ENCODE measurements at regions not wholly inside any gene's neighbourhood (a gene's known extent, or its start where the extent isn't known, plus 50 kb on each side); places are given as distances from the start of the nearest gene placed in this dataset.

DNA sequence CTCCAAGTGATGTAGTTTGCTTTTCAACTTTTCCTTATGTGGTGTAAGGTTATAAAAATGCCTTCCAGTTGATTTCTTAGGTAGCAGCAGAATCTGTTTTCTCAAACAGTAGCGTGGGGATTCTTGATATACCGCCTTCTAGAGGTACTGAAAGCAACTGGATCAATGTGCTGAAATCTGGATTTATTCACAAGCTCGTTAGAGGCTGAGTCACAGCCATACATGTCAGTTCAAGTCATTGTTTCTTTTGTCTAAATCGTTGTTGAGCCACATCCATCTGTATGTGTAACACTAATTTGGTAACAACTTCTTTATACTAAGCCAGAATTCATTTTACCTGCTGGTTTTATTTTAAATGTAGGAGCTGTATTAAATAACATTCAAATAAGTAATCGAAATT is 200.0 kb upstream of the MAD2L1 start:
- TF ChIP-seq CTCF (IDR thresholded peaks at IDR 0.05; ENCODE audit: poor library complexity, severe bottlenecking) (no peak), REST (IDR thresholded peaks at IDR 0.05; ENCODE audit: borderline replicate concordance) (no peak), EZH2 (IDR thresholded peaks at IDR 0.05; ENCODE audit: borderline replicate concordance, insufficient read depth, low read length, poor library complexity, severe bottlenecking) (no peak), POLR2AphosphoS5 (IDR thresholded peaks at IDR 0.05) (no peak), TAF1 (IDR thresholded peaks at IDR 0.05; ENCODE audit: low read depth) (no peak), SMC3 (conservative IDR thresholded peaks at IDR 0.05; ENCODE audit: poor library complexity) (no peak), RAD21 (conservative IDR thresholded peaks at IDR 0.05) (no peak)
